ENCODE measurements at regions not wholly inside any gene's neighbourhood (a gene's known extent, or its start where the extent isn't known, plus 50 kb on each side); places are given as distances from the start of the nearest gene placed in this dataset.

DNA sequence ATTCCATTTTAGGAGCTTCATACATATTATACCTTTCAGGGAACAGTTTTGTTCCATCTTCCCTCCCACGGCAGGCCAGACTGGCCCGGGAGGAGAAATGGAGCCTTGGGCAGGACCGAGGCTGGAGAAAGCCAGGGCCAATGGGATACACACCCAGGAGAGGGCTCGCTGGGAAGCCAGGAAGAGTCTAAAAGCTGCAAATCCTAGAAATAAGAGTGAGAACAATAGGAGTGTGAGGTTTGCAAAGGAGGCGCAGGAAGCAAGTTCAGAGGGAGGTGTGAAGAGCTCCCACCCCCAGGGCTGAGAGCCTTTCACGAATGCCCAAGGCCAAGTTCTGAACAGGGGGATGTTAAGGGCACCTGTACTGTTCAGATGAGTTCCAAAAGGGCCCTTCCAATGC, 67.5 kb upstream of the CPSF6 start:
- WGBS (ENCODE audit: insufficient coverage): 100% methylated on average over 4 of the region's 6 CpGs
- Mint-ChIP-seq H3K9me3 (peaks cover 0 to 9% (median 4%) of the 10 kb centered on the region in 7 donors), H3K4me3 (no peak overlapping the region), H3K4me1 (no peaks in the 10 kb centered on the region), H3K27me3 (ENCODE audit: low read depth in 3 of 3) (peaks cover 0 to 3% (median 0%) of the 10 kb centered on the region in 3 donors), H3K27ac (no peak overlapping the region), H3K36me3 (no peaks in the 10 kb centered on the region)
- Histone ChIP-seq H3K4me2 (replicated peaks; ENCODE audit: extremely low read depth, low read length, poor library complexity, severe bottlenecking) (no peak overlapping the region), H3K27me3 (ENCODE audit: control insufficient read depth in 2 of 2, insufficient read depth in 2 of 2, low read length in 2 of 2) (no peaks in the 10 kb centered on the region), H3K36me3 (replicated peaks in 1 of 2; ENCODE audit: control insufficient read depth in 1 of 2, insufficient read depth in 2 of 2, low read length in 2 of 2) (no peaks in the 10 kb centered on the region), H2AFZ (ENCODE audit: insufficient read depth, low read depth, low read length, poor library complexity, severe bottlenecking) (no peak overlapping the region), H3K9ac (ENCODE audit: insufficient read depth, low read length, poor library complexity, severe bottlenecking) (no peak overlapping the region), H4K20me1 (ENCODE audit: insufficient read depth, low read length) (no peaks in the 10 kb centered on the region), H3K79me2 (ENCODE audit: insufficient read depth, low read length) (no peaks in the 10 kb centered on the region), H3K4me3 (replicated peaks in 1 of 3; ENCODE audit: low read depth in 2 of 3, low read length in 3 of 3) (no peak overlapping the region), H3K27ac (ENCODE audit: low read depth in 1 of 2, low read length in 2 of 2) (no peak overlapping the region), H3K4me1 (ENCODE audit: control insufficient read depth in 1 of 2, insufficient read depth in 2 of 2, low read length in 2 of 2) (no peaks in the 10 kb centered on the region), H3K9me3 (replicated peaks in 1 of 2; ENCODE audit: control insufficient read depth in 1 of 2, insufficient read depth in 1 of 2, low read length in 2 of 2) (no peaks in the 10 kb centered on the region)
- no peak for DNase-seq
- intact Hi-C loops (cut with micrococcal nuclease): no loop called here
- TF ChIP-seq, protein P1, sequence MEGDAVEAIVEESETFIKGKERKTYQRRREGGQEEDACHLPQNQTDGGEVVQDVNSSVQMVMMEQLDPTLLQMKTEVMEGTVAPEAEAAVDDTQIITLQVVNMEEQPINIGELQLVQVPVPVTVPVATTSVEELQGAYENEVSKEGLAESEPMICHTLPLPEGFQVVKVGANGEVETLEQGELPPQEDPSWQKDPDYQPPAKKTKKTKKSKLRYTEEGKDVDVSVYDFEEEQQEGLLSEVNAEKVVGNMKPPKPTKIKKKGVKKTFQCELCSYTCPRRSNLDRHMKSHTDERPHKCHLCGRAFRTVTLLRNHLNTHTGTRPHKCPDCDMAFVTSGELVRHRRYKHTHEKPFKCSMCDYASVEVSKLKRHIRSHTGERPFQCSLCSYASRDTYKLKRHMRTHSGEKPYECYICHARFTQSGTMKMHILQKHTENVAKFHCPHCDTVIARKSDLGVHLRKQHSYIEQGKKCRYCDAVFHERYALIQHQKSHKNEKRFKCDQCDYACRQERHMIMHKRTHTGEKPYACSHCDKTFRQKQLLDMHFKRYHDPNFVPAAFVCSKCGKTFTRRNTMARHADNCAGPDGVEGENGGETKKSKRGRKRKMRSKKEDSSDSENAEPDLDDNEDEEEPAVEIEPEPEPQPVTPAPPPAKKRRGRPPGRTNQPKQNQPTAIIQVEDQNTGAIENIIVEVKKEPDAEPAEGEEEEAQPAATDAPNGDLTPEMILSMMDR (IDR thresholded peaks at IDR 0.05): no peak

DNA sequence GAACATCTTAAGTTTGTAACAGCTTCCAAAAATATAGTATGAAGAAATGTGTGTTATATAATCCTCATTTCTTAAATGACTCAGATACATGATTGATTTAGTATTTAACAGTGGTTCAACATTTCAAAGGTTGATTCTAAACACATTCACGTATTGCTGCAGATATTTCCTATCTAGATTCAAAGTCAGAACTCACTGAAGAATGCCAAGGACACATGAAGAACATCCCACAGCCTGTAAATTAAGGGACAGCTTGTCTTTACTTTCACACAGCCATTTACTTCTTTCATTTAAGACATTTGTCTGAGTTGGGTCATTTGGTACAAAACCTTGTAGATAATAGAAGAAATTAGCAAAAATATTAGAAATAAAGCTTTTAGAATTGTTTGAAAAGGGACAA, 66.9 kb upstream of the CPSF6 start:
- Histone ChIP-seq H3K27ac (ENCODE audit: low read depth in 1 of 2, low read length in 2 of 2) (no peak overlapping the region), H3K9me3 (replicated peaks in 1 of 2; ENCODE audit: control insufficient read depth in 1 of 2, insufficient read depth in 1 of 2, low read length in 2 of 2) (no peaks in the 10 kb centered on the region), H3K79me2 (ENCODE audit: insufficient read depth, low read length) (no peaks in the 10 kb centered on the region), H3K27me3 (ENCODE audit: control insufficient read depth in 2 of 2, insufficient read depth in 2 of 2, low read length in 2 of 2) (no peaks in the 10 kb centered on the region), H3K36me3 (replicated peaks in 1 of 2; ENCODE audit: control insufficient read depth in 1 of 2, insufficient read depth in 2 of 2, low read length in 2 of 2) (no peaks in the 10 kb centered on the region), H4K20me1 (ENCODE audit: insufficient read depth, low read length) (no peaks in the 10 kb centered on the region), H3K4me2 (replicated peaks; ENCODE audit: extremely low read depth, low read length, poor library complexity, severe bottlenecking) (no peak overlapping the region), H2AFZ (ENCODE audit: insufficient read depth, low read depth, low read length, poor library complexity, severe bottlenecking) (no peak overlapping the region), H3K9ac (ENCODE audit: insufficient read depth, low read length, poor library complexity, severe bottlenecking) (no peak overlapping the region), H3K4me1 (ENCODE audit: control insufficient read depth in 1 of 2, insufficient read depth in 2 of 2, low read length in 2 of 2) (no peaks in the 10 kb centered on the region), H3K4me3 (replicated peaks in 1 of 3; ENCODE audit: low read depth in 2 of 3, low read length in 3 of 3) (no peak overlapping the region)
- H3K27ac Mint-ChIP-seq: no peak overlapping the region
- peaks cover 0 to 11% (median 7%) of the 10 kb centered on the region in 7 donors for H3K9me3 Mint-ChIP-seq
- TF ChIP-seq, protein P1 (IDR thresholded peaks at IDR 0.05): no peak
- DNase-seq: no peak
- H3K36me3 Mint-ChIP-seq: no peaks in the 10 kb centered on the region
- intact Hi-C loops (cut with micrococcal nuclease): no loop called here
- H3K4me1 Mint-ChIP-seq: no peaks in the 10 kb centered on the region
- WGBS (ENCODE audit: insufficient coverage): no CpG with 5 or more reads among the region's 1 CpG
- peaks cover 0 to 3% (median 0%) of the 10 kb centered on the region in 3 donors for H3K27me3 Mint-ChIP-seq (ENCODE audit: low read depth in 3 of 3)
- H3K4me3 Mint-ChIP-seq: no peak overlapping the region

All from CD14-positive monocyte (primary cell).